ENCODE measurements at regions not wholly inside any gene's neighbourhood (a gene's known extent, or its start where the extent isn't known, plus 50 kb on each side); places are given as distances from the start of the nearest gene placed in this dataset.
A peak's percentile ranks its signal among the peaks of the same experiment; 100 is the strongest.

DNA sequence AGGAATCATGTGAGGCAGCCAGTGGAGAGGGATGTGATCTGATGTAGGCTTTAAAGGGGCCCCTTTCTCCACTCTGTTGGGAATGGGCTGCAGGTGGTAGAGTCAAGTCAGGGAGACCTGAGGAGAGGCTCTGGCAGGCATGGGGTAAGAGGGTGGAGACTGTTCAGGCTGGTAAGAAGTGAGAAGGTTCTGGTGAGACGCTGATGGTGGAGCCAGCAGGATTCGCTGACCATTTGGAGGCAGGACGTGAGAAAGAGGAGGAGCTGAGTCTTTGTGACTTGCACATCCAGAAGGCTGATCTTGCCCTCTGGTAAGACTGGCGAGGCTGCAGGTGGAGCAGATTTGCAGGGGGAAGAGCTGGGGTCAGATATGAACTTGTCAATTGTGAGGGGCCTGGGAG lies 248.0 kb downstream of the NSG2 start:
- Histone ChIP-seq H3K27ac (no peak overlapping the region), H3K27me3 (replicated peaks) (no peaks in the 10 kb centered on the region), H3K36me3 (no peaks in the 10 kb centered on the region), H3K4me3 (no peak overlapping the region), H3K9me3 (replicated peaks) (no peaks in the 10 kb centered on the region; the same call in 1 of the 2 replicates), H3K4me1 (replicated peaks) (no peaks in the 10 kb centered on the region)
- DNase-seq (ENCODE audit: low read depth in 1 of 2, low spot score in 2 of 2) = no peak

DNA sequence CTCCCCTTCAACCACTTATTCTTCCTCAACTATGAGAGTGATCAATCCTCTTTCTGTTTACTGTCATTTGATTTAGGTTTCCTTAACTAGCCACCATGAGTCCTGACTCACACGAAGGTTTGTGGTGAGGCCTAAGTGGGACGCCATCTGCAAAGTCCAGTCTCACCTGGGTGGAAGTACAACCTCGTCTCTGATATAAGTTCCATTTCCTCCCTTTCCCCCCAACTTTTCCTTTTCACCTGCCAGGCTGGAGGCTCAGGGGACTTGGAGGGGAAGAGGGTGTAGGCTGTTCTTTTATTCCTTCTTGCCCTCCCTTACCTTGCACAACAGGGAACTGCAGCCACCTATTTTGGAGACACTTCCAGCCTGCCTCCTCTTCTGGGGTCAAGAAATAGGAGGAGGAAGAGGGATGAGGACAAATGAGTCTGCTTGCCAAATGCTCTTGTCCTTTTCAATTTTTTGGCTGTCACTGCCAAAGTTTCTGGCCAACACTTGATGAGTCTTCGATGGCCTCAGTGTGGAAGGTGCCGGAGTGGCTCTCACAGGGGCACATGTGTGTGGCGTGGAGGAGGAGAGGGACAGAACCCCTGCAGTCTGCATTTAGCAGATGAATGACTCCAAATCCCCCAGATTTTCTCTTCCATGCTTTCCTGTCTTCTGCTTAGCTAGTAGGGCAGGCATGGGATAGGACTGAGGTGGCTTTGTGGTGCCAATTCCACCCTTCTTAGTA lies 249.6 kb downstream of the NSG2 start:
- H3K9me3 ChIP-seq (replicated peaks) = no peaks in the 10 kb centered on the region; the same call in 1 of the 2 replicates
- DNase-seq (ENCODE audit: low read depth in 1 of 2, low spot score in 2 of 2) = peak in 1 of 2 experiments; percentile 18
- H3K27ac ChIP-seq = no peak overlapping the region
- H3K4me3 ChIP-seq = no peak overlapping the region
- H3K4me1 ChIP-seq (replicated peaks) = no peaks in the 10 kb centered on the region
- H3K27me3 ChIP-seq (replicated peaks) = no peaks in the 10 kb centered on the region
- H3K36me3 ChIP-seq = no peaks in the 10 kb centered on the region

DNA sequence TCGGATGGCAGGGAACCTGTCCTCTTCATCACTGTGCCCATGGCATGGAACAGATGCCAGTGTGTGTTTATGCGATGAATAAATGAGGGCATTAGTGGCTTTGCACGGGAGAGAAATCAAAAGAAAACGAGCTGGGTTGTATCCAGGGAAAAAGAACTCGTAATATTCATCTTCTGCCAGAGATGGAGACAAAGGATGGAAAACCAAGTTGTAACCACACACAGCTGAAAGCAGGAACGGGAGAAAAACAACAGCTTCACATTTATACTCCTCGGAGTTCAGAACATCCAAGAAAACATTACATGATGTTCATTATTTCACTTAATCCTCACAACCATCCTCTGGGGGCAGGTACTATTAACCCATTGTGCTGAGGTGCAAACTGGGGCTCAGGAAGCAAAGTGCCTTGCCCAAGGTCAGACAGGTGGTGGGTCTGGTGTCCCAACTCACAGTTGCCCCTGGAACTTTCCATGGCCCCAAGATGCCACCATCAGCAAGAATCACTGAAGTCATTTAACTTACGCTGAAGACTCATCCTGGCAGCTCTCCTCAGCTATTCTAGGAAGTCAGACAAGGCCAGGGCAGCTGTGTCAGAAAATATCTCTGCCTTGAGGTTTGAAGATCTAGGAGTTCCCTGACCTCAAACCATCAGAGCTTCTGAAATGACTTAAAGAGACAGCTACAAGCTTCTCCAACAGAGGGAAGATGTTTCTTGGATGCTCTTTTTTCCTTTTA lies 250.4 kb downstream of the NSG2 start:
- Histone ChIP-seq H3K4me3 (no peak overlapping the region), H3K36me3 (no peaks in the 10 kb centered on the region), H3K27me3 (replicated peaks) (no peaks in the 10 kb centered on the region), H3K27ac (no peak overlapping the region), H3K4me1 (replicated peaks) (no peaks in the 10 kb centered on the region), H3K9me3 (replicated peaks) (no peaks in the 10 kb centered on the region; the same call in 1 of the 2 replicates)
- DNase-seq (ENCODE audit: low read depth in 1 of 2, low spot score in 2 of 2) = peak in 1 of 2 experiments; percentile 20

DNA sequence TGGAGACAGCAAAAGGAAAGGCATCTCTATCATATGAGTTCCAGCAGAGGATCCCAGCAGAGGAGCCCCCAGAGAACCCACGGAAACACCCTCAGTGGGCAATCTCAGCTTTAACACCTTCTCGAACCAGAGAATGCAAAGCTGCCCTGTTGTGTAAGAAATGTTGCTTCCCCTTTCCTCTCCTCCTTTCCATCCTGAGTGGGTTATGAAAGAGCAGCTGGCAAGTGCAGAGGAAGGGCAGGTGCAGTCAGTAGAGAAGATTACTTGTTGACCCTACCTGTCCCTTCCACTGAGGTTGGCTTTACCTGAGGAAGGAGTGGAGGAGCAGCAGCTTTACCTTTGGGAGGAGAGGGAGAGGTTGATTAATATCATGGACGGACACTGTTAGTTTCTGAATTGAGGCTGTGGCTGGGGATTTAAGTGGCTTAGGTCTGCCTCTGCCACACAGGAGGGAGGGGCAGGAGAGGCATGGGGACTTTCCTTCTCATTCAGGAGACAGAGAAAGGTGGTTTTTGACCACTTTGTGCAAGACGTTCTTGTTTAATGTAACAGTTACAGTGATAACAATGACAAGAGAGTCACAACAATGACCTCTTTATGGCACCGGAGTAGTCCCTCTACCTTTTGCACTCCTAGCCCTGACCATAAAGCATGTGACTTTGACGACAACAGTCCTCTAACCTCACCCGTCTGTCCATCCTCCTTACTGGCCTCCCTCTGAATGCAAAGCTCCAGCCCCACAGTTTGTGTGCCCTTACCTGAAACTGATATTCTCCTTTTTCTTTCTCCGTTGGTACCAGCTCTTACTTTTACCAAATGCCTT lies 254.8 kb downstream of the NSG2 start:
- no peak overlapping the region for H3K4me3 ChIP-seq
- DNase-seq (ENCODE audit: low read depth in 1 of 2, low spot score in 2 of 2) = no peak
- no peaks in the 10 kb centered on the region for H3K9me3 ChIP-seq (replicated peaks)
- no peaks in the 10 kb centered on the region for H3K36me3 ChIP-seq
- H3K4me1 ChIP-seq (replicated peaks) = no peaks in the 10 kb centered on the region
- H3K27ac ChIP-seq = no peak overlapping the region
- no peaks in the 10 kb centered on the region for H3K27me3 ChIP-seq (replicated peaks)

DNA sequence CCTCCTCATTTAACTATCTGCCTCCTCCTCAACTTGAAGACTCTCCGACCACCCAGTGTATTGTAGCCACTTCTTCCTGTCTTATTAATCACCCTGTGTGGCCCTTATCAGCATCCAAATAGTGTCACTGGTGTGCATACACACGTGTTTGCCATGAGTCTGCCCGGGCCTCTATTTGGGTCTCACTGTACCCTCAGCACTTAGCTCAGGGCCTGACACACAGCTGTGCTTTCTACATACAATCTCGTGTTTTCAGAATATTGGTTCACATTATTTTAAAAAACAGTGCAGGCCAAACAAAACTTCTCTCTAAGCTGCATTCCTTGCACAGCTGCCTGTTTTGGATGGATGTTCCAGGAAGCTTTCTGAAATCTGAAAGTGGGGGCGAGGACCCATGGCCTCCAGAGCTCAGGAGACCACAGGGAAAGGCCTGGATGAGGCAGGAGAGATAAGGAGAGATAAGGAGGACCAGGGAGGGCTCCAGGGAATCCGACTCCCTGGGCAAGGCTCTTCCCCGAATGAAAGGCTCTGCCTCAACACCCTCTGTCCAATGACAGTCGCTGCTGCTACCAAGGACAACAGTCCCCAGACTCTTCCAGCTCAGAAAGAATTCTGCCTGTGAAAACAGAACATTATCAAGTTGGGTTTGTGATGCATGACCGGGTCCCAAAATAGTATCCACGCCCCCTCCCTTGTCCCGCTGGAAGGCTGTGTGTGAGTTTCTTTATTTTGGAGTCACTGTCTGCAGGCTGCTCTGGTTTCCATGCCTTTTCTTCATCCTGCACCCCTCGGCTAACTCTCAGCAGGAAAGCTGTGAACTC lies 255.6 kb downstream of the NSG2 start:
- H3K4me1 ChIP-seq (replicated peaks) = no peaks in the 10 kb centered on the region
- H3K9me3 ChIP-seq (replicated peaks) = no peaks in the 10 kb centered on the region
- no peak overlapping the region for H3K27ac ChIP-seq
- H3K27me3 ChIP-seq (replicated peaks) = no peaks in the 10 kb centered on the region
- no peak for DNase-seq (ENCODE audit: low read depth in 1 of 2, low spot score in 2 of 2)
- no peak overlapping the region for H3K4me3 ChIP-seq
- no peaks in the 10 kb centered on the region for H3K36me3 ChIP-seq

DNA sequence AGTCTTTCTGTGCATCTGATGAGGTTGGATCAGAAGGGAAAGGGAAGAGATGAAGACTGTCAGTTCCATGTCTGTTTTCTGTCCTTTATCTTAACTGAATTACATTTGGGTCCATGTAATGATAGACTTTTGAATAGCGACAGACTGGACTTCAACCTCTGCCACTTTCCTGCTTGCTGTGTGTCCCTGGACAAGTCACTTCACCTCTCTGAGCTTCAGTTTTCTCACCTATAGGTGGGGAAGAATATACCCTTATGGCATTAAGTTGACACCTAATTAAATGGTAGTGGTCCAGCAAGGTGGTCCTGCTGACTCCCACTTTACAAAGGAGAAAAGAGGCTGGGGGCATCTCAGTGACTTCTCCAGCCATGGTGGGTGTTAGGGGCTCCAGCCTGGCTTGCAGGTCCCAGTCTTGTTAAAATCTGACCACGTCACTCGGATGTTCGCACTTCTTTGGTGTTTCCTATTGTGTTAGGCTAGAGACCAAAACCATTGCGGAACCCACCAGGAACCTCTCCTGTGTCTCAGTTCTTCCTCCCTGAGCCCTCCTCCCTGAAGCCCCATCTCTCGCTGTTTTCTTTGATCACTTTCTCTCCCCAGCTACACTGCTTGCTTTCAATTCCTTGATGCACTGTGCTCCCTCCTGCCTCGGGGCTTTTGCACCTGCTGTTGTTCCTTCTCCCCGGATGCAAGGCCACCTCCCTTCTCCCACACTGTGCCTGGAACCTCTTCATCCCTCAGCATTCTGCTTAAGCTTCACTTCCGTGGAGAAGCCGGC lies 256.5 kb downstream of the NSG2 start:
- Histone ChIP-seq H3K9me3 (replicated peaks) (no peaks in the 10 kb centered on the region), H3K27me3 (replicated peaks) (no peaks in the 10 kb centered on the region), H3K4me3 (no peak overlapping the region), H3K4me1 (replicated peaks) (no peaks in the 10 kb centered on the region), H3K36me3 (no peaks in the 10 kb centered on the region), H3K27ac (no peak overlapping the region)
- no peak for DNase-seq (ENCODE audit: low read depth in 1 of 2, low spot score in 2 of 2)

DNA sequence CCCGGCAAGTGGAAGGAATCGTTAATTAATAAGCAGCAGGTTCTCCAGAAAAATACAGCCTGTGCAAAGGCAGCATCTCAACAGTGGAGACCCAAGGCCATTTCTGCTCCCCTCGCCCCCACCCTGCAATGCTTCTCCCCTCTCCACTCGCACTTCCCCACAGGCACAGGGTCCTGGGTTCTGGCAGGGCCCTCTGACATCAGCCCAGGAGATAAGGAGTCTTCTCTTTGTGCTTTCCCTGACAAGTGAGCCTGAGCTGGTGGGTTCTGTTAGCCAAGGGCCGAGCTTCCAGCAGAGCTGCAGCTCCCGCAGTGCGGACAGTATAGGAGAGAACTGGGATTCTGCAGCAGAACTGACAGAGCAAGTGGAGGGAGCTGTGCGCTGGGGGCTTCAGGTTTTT lies 257.5 kb downstream of the NSG2 start:
- DNase-seq (ENCODE audit: low read depth in 1 of 2, low spot score in 2 of 2) = no peak
- H3K27me3 ChIP-seq (replicated peaks) = no peaks in the 10 kb centered on the region
- no peaks in the 10 kb centered on the region for H3K4me1 ChIP-seq (replicated peaks)
- H3K36me3 ChIP-seq = no peaks in the 10 kb centered on the region
- no peaks in the 10 kb centered on the region for H3K9me3 ChIP-seq (replicated peaks)
- H3K27ac ChIP-seq = no peak overlapping the region
- H3K4me3 ChIP-seq = no peak overlapping the region

DNA sequence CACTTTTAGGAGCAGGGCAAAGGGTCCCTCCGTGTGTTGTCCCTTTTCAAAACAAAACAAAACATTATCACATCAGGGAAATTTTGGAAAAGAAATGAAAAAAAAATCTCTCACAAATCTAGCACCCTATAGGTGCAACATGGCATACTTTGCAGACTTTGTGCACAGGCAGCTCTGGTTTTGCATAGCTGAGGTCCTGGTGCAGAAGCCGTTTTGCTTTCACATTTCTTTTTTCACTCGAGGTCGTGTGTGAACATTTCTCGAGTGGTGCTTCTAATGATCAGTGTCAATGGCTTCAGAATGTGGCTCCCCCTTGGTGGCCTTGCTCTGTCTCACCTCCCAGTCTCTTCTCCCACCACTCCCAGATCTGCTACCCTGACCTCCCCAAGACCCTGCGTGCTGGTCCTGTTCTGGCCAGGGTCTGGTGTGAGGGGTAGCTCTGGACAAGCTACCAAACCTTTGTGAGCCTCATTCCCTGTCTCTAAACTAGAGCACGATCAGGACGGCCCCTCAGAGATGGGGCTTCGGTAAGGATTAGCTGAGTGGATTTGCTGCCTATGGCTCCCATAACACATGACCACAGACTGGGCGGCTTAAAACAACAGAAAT lies 258.0 kb downstream of the NSG2 start:
- DNase-seq (ENCODE audit: low read depth in 1 of 2, low spot score in 2 of 2) = no peak
- H3K9me3 ChIP-seq (replicated peaks) = no peaks in the 10 kb centered on the region

DNA sequence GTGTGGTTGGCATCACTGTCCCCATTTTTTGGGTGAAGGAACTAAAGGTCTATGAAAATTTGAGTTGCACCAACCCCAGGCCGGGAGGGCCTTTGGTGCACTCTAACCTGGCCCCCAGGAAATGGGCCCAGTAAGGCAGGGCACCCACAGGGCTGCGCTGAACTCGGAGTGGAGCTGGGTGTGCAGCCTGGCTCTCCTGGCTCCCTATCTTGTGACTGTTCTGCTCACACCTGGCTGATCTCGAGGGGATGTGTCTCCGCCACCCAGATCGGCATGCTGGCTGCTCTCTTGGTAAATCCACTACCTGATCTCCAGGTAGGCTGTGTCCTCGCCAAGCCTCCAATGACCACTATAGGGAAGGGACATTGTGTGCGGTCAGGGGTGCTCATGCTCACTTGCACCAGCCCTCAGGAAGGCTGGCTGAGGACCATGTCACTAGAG lies 259.8 kb downstream of the NSG2 start:
- no peaks in the 10 kb centered on the region for H3K9me3 ChIP-seq (replicated peaks)
- no peaks in the 10 kb centered on the region for H3K36me3 ChIP-seq
- H3K4me1 ChIP-seq (replicated peaks) = no peaks in the 10 kb centered on the region
- peak in 1 of 2 experiments; percentile 36 for DNase-seq (ENCODE audit: low read depth in 1 of 2, low spot score in 2 of 2)
- H3K27me3 ChIP-seq (replicated peaks) = no peaks in the 10 kb centered on the region
- H3K27ac ChIP-seq = no peak overlapping the region
- no peak overlapping the region for H3K4me3 ChIP-seq

More for the DNA sequence above, 258.0 kb downstream of the NSG2 start:
- H3K27ac ChIP-seq = no peak overlapping the region
- H3K27me3 ChIP-seq (replicated peaks) = no peaks in the 10 kb centered on the region
- H3K4me1 ChIP-seq (replicated peaks) = no peaks in the 10 kb centered on the region
- no peaks in the 10 kb centered on the region for H3K36me3 ChIP-seq
- H3K4me3 ChIP-seq = no peak overlapping the region

DNA sequence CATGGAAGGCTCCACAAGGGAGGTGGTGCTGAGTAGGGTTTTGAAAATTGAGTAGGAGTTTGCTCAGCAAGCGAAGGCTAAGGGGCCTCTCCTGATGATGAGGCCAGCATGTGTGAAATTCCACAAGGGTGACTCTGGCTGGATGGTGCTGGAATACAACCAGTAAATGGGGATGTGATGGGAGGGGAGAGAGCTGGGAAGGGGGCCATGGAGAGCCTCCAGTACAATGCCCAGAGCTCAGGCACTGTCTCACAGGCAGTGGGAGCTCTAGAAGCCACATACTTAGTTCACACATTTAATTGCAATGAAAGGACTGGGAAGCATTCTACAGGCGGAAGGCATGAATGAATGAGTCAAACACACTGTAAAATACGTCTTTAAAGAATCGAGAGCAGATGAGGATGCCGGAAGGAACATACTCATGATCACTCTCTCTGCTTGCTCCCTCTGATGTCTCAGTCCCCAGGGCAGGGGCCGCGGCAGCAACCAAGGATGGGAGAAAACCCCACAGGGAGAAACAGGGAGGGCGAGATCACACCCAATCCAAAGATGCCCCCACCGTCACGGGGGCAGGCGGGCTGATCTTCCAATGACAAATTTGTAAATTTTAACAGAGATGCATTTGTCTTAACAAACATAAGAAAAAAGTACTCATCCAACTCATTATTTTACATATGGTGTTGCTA lies 261.0 kb downstream of the NSG2 start:
- H3K9me3 ChIP-seq (replicated peaks) = no peaks in the 10 kb centered on the region
- H3K36me3 ChIP-seq = no peaks in the 10 kb centered on the region
- H3K27ac ChIP-seq = no peak overlapping the region
- no peak for DNase-seq (ENCODE audit: low read depth in 1 of 2, low spot score in 2 of 2)
- H3K4me1 ChIP-seq (replicated peaks) = no peaks in the 10 kb centered on the region
- H3K27me3 ChIP-seq (replicated peaks) = no peaks in the 10 kb centered on the region
- H3K4me3 ChIP-seq = no peak overlapping the region

DNA sequence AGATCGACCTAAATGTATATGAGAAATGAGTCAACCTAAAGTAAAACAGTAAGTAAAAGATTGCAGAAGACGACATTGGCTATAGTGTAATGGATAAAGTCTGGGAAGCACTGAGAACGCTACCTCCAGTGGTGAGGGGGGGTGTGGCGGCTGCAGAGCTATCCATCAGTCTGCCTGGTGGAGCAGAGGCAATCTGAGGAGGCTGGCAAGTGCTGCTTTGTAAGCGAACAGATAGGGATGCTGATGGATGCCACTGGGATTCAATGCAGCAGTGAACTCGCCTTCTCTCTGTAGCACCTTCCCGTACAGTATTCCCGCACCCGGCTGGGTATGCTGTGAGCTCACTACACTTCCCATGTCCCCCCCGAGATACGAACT lies 261.5 kb downstream of the NSG2 start:
- Histone ChIP-seq H3K4me1 (replicated peaks) (peaks cover 3% of the 10 kb centered on the region), H3K27ac (no peak overlapping the region), H3K9me3 (replicated peaks) (no peaks in the 10 kb centered on the region), H3K36me3 (no peaks in the 10 kb centered on the region), H3K27me3 (replicated peaks) (no peaks in the 10 kb centered on the region; the same call in 1 of the 2 replicates), H3K4me3 (no peak overlapping the region)
- no peak for DNase-seq (ENCODE audit: low read depth in 1 of 2, low spot score in 2 of 2)

All from SJSA1 (cell line).